HG03039 (cell line): ENCODE measurements at regions not wholly inside any gene's neighbourhood (a gene's known extent, or its start where the extent isn't known, plus 50 kb on each side); places are given as distances from the start of the nearest gene placed in this dataset.

Experiments used
- ATAC-seq: cut with Tn5 transposase; IDR thresholded peaks from one replicate; pipeline ENCODE4 v1.9.1; 2021; ENCODE audit warnings: mild to moderate bottlenecking, moderate library complexity; ENCODE audit not compliant: unreplicated experiment

GRCh38 chr2:39513641-39514094 lies 76.6 kb upstream of the MAP4K3 start:
- ATAC-seq: peak; percentile 90

GRCh38 chr2:39514825-39515224 lies 77.7 kb upstream of the MAP4K3 start:
- ATAC-seq: no peak

GRCh38 chr2:39515273-39515896 lies 78.3 kb upstream of the MAP4K3 start:
- no peak for ATAC-seq

GRCh38 chr2:39515897-39516346 lies 78.8 kb upstream of the MAP4K3 start:
- ATAC-seq: no peak

DNA sequence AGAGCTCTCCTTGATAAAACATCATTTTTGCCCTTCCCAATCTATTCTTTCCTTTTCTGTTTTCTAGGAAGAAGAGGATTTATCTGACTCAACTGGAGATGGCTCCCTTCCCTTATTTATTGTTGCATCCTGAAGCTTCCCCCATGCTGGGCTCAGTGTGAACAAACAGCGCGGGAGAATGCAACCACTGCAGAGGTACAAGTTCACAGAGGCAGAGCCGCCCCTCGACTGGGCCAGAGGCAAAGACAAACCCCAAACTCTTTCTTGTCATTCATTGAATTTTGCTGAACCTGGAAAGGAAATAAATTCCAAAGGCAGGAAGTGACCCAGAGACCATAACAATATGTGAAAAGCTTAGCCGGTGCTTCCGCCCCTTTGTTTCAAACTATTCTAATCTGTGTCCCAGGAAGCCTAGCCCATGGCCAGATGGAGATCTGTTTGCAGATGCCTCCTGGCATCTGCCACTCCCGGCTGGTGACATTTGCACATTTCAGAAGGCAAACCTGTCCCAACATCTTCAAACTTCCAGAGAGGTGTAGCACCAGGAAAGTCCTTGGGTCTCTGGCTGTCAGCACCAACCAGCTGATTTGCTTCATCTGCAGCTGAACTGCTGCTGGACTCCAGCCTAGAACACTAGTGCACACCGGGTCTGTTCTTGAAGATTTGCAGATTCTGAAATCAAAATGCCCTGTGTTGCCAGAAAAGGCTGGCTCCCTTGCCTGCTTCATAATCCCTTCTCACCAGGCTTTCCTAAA lies 79.4 kb upstream of the MAP4K3 start:
- no peak for ATAC-seq

GRCh38 chr2:39517102-39517436 lies 80.0 kb upstream of the MAP4K3 start:
- ATAC-seq: no peak

GRCh38 chr2:39517622-39518021 lies 80.5 kb upstream of the MAP4K3 start:
- ATAC-seq: no peak

DNA sequence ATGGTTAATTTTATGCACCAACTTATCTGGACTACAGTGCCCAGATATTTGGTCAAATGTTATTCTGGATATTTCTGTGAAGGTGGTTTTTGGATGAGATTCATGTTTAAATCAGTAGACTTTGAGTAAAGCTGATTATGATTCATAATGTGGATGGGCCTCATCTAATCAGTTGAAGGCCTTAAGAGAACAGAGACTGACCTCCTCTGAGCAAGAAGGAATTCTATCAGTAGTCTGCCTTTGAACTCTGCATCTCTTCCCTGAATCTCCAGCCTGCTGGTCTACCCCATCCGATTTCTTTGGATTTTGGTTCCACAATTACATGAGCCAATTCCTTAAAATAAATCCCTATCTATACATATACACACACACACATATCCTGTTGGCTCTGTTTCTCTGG lies 82.8 kb upstream of the MAP4K3 start:
- ATAC-seq: no peak

DNA sequence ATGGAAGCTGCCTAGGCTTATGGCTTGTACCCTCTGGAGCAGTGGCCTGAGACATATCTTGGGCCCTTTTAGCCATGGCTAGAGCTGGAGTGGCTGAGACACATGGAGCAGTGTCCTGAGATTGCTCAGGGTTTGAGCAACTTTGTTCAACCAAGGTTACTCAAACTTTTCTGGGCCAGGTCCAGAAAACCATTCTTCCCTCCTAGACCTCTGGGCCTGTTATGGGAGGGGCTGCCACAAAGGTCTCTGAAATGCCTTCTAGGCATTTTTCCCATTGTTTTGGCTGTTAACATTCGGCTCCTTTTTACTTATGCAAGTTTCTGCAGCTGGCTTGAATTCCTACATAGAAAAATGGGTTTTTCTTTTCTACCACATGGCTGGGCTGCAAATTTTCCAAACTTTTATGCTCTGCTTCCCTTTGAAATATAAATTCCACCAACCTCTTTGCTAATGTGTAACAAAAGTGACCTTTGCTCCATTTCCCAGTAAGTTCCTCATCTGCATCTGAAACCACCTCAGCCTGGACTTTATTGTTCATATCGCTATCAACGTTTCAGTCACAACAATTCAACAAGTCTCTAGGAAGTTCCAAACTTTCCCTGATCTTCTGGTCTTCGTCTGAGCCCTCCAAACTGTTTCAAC lies 84.9 kb upstream of the MAP4K3 start:
- no peak for ATAC-seq

- ATAC-seq: no peak
These were observed 85.4 kb upstream of the MAP4K3 start for GRCh38 chr2:39522518-39522877.

- ATAC-seq: no peak
These were observed 86.4 kb upstream of the MAP4K3 start for GRCh38 chr2:39523308-39524044.

DNA sequence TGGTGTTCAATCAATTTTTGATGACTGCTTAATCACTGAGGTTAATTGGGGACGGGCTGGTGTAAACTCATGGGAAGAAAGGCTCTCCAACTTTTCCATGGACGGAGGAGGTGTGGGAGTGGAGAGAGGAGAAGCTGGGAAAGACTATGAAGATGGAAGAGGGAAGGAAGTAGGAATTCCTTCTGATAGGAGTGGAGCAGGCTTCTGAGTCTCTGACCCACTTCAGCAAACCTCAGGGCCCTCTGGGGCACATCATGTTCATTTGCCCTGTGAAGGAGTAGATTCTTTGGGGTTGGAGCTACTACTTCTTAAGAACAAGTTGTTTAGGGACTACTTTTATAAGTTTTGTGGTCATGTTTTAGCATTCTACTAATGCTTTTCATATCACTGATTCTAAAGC lies 87.0 kb upstream of the MAP4K3 start:
- ATAC-seq: no peak

DNA sequence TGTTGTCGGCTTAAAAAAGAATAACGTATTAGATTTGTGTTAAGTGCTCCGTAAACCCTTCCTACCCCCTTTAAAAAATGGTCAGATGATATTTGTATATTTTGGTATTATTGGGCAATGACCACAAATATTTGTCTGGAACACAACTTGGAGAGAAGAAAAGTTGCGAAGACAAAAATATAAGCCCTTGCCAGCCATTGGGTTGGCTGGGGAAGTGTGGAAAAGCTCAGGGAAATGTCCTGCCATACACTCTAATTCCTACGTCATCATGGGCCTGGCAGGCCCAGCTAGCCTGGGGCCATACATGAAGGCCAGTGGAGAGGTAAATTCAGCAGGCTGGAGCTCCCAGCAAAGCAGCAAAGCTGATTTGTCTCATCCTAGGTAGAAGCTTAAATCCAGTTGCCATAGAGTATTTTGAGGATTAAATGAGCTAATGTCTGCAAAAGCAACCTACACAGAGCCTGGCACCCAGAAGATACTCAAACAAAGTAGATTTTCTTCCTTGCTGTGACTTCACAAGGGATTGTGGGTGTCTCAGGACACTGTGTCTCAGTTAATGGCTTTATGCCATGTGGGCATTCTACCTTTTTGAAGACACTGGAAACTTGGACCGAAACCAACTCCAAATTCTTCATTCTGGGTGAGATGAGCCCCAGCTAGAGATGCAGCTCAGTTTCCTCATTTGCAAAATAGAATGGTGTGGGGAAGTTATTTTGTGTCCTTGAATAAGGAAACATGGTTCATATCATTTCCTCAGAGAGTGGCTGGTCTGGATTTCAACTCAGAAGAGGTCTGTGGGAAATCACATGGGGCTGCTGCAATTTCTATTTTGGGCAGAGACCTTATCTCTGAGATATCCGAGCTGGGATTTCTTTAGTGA lies 87.9 kb upstream of the MAP4K3 start:
- ATAC-seq: no peak

DNA sequence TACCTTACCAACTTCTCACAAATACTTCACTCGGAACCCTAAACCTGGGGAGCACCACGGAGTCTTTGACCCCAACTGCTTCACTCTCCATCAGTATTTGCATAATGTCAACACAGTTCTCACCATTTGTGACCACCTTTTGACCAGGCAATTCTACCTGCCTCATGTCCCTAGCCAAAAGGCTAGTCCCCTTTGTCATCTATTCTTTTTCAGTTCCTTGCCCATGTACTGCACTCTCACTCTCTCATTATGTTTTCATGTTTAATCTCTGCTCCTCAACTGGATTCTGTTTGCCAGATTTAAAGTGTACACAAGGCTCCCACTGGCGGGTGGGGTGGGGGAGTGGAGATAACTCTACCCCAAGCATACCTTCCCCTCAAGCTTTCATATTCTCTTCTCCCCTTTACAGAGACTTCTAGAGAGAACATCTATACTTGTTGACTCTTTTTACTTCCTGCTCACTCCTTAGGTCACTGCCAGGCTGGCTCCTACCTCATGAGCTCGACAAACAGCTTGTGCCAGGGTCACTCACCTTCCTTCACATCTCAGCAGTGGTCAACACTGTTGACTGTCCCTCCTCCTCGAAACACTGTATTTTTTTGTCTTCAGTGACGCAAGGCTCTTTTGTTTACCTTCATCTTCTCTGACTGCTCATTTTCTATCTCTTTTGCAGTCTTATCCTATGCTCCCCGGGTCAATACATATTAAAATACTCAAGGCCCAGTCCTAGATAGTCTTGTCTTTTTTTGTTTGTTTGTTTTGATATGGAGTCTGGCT lies 88.7 kb upstream of the MAP4K3 start:
- no peak for ATAC-seq

GRCh38 chr2:39528701-39529100 lies 91.6 kb upstream of the MAP4K3 start:
- ATAC-seq: no peak

DNA sequence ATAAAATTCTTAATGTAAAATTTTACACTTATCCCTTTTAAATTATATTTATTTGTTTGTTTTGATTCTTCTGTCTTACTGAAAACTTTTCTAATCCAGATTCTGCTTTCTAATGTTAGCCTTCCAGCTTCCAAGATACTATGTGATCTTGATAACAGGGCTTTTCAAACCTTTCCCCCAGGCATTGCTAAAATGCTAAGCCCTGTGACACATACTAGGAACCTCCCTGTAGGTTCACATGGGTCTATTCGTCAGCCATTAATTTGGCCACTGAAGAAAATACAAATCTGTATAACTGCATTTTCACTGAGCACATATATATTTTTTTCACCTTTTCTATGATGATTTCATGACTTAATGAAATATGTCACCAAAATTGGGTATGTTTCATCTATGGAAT lies 92.8 kb upstream of the MAP4K3 start:
- no peak for ATAC-seq

DNA sequence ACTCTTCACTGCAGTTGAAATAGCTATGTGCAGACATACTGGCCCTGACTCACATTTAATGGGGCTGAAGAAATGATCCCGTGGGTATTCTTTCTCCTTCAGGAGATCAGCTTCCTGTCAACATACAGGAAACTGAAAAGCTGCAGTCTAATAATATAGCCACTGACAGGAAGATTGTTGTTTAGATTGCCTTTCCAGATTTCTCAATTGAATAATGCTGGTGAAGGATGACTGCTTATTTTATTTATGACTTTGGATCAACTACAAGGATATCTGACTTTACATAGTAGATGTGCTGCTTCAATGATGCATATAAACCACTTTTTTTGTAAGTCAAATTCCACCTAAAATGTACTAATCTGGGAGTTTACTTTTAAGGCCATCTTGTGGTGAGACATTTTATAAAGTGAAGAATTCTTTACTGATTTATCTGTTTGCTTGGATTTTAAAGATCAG lies 93.4 kb upstream of the MAP4K3 start:
- ATAC-seq: no peak

DNA sequence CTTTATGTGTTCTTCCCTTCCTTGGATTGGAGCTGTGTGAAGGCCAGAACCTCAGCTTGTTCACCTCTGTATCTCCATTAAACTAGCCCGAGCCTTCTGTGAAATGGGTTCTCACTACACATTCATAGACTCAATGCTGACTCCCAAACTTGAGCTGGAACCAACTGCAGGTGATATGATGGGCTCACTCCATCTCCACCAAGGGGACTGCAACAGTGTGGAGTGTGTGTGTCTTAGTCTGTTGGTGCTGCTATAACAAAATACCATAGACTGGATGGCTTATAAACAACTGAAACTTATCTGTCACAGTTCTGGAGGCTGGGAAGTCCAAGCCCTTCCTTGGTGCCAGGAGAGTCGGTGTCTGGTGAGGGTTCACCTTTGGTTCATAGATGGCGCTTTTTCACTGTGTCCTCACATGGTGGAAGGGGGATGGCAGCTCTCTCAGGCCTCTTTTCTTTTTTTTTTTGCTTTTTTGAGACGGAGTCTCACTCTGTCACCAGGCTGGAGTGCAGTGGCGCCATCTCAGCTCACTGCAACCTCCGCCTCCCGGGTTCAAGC lies 94.2 kb upstream of the MAP4K3 start:
- no peak for ATAC-seq

DNA sequence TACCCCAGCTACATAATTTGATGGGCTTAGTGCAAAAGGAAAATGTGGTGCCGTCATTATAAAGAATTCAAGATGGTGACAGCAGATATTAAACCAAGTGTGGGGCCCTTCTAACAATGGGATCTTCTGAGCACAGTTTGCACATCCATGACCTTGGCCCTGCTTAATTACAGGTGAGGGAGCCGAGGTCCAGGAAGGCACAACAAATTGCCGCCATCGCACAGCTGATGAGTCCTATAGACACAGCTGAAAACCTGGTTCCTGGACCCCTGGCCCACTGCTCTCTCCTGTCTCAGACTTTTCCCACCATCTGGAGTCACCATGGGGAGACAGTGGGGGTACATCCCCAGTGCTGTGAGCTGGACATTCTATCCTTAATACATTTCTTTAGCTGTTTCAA lies 95.8 kb upstream of the MAP4K3 start:
- ATAC-seq: no peak
